Kidney epithelial cell (primary cell): ENCODE measurements at regions not wholly inside any gene's neighbourhood (a gene's known extent, or its start where the extent isn't known, plus 50 kb on each side); places are given as distances from the start of the nearest gene placed in this dataset.

Experiments used
- DNase-seq: peaks from one replicate; pipeline ENCODE4 v3.0.0-alpha.2; 2010; ENCODE audit warnings: low read depth
- H3K27me3 ChIP-seq: 2 replicates; pipeline ENCODE4 v1.6.0; 2011; ENCODE audit warnings: low read length; ENCODE audit not compliant: control insufficient read depth, insufficient read depth
- H3K36me3 ChIP-seq: 2 replicates; pipeline ENCODE4 v1.5.1; 2011; ENCODE audit warnings: low read length; ENCODE audit not compliant: control insufficient read depth, insufficient read depth
- H3K4me3 ChIP-seq: 2 replicates; pipeline ENCODE4 v1.5.1; 2011; ENCODE audit warnings: low read depth, mild to moderate bottlenecking, control low read depth, low read length
- CTCF ChIP-seq: IDR thresholded peaks from 2 replicates; pipeline ENCODE4 v1.5.1; 2011; ENCODE audit warnings: mild to moderate bottlenecking, moderate library complexity, low read length, control low read depth, inconsistent platforms; ENCODE audit not compliant: insufficient read depth, poor library complexity, severe bottlenecking

- TF ChIP-seq CTCF: no peak
- Histone ChIP-seq H3K4me3 (no peak overlapping the region), H3K36me3 (no peaks in the 10 kb centered on the region), H3K27me3 (no peaks in the 10 kb centered on the region)
- DNase-seq: no peak
These were observed 111.4 kb downstream of the CYLD start for GRCh38 chr16:50853329-50853728.
